ENCODE measurements at regions not wholly inside any gene's neighbourhood (a gene's known extent, or its start where the extent isn't known, plus 50 kb on each side); places are given as distances from the start of the nearest gene placed in this dataset.

DNA sequence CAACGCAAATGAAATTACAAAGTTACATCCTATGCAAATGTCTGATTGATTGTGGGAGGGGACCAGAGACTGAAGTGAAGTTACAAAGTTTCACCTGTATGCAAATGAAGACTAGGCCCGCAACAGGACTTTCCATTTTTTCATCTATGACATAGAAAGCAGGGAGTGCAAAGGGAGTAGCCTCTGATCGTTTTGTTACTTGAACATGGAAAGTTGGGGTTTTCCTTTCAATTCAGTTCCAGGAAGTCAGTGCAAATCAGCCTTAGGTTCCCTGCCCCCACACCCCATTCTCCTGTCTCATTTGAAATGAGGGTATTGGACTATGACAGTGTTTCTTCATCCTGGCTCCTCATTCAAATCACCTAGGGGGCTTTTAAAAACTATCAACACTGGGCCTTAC, 96.9 kb upstream of the HABP2 start:
- TF ChIP-seq, protein P1, sequence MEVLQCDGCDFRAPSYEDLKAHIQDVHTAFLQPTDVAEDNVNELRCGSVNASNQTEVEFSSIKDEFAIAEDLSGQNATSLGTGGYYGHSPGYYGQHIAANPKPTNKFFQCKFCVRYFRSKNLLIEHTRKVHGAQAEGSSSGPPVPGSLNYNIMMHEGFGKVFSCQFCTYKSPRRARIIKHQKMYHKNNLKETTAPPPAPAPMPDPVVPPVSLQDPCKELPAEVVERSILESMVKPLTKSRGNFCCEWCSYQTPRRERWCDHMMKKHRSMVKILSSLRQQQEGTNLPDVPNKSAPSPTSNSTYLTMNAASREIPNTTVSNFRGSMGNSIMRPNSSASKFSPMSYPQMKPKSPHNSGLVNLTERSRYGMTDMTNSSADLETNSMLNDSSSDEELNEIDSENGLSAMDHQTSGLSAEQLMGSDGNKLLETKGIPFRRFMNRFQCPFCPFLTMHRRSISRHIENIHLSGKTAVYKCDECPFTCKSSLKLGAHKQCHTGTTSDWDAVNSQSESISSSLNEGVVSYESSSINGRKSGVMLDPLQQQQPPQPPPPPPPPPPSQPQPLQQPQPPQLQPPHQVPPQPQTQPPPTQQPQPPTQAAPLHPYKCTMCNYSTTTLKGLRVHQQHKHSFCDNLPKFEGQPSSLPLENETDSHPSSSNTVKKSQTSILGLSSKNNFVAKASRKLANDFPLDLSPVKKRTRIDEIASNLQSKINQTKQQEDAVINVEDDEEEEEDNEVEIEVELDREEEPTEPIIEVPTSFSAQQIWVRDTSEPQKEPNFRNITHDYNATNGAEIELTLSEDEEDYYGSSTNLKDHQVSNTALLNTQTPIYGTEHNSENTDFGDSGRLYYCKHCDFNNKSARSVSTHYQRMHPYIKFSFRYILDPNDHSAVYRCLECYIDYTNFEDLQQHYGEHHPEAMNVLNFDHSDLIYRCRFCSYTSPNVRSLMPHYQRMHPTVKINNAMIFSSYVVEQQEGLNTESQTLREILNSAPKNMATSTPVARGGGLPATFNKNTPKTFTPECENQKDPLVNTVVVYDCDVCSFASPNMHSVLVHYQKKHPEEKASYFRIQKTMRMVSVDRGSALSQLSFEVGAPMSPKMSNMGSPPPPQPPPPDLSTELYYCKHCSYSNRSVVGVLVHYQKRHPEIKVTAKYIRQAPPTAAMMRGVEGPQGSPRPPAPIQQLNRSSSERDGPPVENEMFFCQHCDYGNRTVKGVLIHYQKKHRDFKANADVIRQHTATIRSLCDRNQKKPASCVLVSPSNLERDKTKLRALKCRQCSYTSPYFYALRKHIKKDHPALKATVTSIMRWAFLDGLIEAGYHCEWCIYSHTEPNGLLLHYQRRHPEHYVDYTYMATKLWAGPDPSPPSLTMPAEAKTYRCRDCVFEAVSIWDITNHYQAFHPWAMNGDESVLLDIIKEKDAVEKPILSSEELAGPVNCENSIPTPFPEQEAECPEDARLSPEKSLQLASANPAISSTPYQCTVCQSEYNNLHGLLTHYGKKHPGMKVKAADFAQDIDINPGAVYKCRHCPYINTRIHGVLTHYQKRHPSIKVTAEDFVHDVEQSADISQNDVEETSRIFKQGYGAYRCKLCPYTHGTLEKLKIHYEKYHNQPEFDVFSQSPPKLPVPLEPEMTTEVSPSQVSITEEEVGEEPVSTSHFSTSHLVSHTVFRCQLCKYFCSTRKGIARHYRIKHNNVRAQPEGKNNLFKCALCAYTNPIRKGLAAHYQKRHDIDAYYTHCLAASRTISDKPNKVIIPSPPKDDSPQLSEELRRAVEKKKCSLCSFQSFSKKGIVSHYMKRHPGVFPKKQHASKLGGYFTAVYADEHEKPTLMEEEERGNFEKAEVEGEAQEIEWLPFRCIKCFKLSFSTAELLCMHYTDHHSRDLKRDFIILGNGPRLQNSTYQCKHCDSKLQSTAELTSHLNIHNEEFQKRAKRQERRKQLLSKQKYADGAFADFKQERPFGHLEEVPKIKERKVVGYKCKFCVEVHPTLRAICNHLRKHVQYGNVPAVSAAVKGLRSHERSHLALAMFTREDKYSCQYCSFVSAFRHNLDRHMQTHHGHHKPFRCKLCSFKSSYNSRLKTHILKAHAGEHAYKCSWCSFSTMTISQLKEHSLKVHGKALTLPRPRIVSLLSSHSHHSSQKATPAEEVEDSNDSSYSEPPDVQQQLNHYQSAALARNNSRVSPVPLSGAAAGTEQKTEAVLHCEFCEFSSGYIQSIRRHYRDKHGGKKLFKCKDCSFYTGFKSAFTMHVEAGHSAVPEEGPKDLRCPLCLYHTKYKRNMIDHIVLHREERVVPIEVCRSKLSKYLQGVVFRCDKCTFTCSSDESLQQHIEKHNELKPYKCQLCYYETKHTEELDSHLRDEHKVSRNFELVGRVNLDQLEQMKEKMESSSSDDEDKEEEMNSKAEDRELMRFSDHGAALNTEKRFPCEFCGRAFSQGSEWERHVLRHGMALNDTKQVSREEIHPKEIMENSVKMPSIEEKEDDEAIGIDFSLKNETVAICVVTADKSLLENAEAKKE (CRISPR knock-in tag; IDR thresholded peaks at IDR 0.05), result no peak
- TF ChIP-seq, protein P2, sequence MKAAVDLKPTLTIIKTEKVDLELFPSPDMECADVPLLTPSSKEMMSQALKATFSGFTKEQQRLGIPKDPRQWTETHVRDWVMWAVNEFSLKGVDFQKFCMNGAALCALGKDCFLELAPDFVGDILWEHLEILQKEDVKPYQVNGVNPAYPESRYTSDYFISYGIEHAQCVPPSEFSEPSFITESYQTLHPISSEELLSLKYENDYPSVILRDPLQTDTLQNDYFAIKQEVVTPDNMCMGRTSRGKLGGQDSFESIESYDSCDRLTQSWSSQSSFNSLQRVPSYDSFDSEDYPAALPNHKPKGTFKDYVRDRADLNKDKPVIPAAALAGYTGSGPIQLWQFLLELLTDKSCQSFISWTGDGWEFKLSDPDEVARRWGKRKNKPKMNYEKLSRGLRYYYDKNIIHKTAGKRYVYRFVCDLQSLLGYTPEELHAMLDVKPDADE (IDR thresholded peaks at IDR 0.05), result no peak
- TF ChIP-seq, protein P3, sequence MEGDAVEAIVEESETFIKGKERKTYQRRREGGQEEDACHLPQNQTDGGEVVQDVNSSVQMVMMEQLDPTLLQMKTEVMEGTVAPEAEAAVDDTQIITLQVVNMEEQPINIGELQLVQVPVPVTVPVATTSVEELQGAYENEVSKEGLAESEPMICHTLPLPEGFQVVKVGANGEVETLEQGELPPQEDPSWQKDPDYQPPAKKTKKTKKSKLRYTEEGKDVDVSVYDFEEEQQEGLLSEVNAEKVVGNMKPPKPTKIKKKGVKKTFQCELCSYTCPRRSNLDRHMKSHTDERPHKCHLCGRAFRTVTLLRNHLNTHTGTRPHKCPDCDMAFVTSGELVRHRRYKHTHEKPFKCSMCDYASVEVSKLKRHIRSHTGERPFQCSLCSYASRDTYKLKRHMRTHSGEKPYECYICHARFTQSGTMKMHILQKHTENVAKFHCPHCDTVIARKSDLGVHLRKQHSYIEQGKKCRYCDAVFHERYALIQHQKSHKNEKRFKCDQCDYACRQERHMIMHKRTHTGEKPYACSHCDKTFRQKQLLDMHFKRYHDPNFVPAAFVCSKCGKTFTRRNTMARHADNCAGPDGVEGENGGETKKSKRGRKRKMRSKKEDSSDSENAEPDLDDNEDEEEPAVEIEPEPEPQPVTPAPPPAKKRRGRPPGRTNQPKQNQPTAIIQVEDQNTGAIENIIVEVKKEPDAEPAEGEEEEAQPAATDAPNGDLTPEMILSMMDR (conservative IDR thresholded peaks at IDR 0.05; ENCODE audit: low read depth in 2 of 2), result no peak
- TF ChIP-seq CREB1 (CRISPR knock-in tag; IDR thresholded peaks at IDR 0.05; ENCODE audit: low read depth) (no peak), NANOG (IDR thresholded peaks at IDR 0.05; ENCODE audit: borderline replicate concordance) (no peak), JUNB (IDR thresholded peaks at IDR 0.05; ENCODE audit: unreplicated experiment) (no peak), POLR2AphosphoS5 (IDR thresholded peaks at IDR 0.05; ENCODE audit: low read depth) (no peak), ZNF114 (CRISPR knock-in tag; IDR thresholded peaks at IDR 0.05) (no peak), EZH2 (IDR thresholded peaks at IDR 0.05; ENCODE audit: low read depth, unreplicated experiment) (no peak), EZH2phosphoT487 (IDR thresholded peaks at IDR 0.05; ENCODE audit: unreplicated experiment) (no peak), STAT1 (IDR thresholded peaks at IDR 0.05; ENCODE audit: unreplicated experiment) (no peak), ZNF331 (CRISPR knock-in tag; IDR thresholded peaks at IDR 0.05; ENCODE audit: low read depth) (no peak)
- TF ChIP-seq, protein P4, sequence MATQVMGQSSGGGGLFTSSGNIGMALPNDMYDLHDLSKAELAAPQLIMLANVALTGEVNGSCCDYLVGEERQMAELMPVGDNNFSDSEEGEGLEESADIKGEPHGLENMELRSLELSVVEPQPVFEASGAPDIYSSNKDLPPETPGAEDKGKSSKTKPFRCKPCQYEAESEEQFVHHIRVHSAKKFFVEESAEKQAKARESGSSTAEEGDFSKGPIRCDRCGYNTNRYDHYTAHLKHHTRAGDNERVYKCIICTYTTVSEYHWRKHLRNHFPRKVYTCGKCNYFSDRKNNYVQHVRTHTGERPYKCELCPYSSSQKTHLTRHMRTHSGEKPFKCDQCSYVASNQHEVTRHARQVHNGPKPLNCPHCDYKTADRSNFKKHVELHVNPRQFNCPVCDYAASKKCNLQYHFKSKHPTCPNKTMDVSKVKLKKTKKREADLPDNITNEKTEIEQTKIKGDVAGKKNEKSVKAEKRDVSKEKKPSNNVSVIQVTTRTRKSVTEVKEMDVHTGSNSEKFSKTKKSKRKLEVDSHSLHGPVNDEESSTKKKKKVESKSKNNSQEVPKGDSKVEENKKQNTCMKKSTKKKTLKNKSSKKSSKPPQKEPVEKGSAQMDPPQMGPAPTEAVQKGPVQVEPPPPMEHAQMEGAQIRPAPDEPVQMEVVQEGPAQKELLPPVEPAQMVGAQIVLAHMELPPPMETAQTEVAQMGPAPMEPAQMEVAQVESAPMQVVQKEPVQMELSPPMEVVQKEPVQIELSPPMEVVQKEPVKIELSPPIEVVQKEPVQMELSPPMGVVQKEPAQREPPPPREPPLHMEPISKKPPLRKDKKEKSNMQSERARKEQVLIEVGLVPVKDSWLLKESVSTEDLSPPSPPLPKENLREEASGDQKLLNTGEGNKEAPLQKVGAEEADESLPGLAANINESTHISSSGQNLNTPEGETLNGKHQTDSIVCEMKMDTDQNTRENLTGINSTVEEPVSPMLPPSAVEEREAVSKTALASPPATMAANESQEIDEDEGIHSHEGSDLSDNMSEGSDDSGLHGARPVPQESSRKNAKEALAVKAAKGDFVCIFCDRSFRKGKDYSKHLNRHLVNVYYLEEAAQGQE (IDR thresholded peaks at IDR 0.05; ENCODE audit: unreplicated experiment), result no peak
- H3K9me2 ChIP-seq (ENCODE audit: insufficient read depth), result no peaks in the 10 kb centered on the region
- H3K27ac Mint-ChIP-seq, result no peak overlapping the region
- H4K20me1 ChIP-seq (replicated peaks; ENCODE audit: insufficient read depth), result no peaks in the 10 kb centered on the region; the same call in 1 of the 2 replicates
- no peak overlapping the region for H2AFZ ChIP-seq
- H3K36me3 ChIP-seq (ENCODE audit: insufficient read depth), result no peaks in the 10 kb centered on the region
- H3K4me1 ChIP-seq (ENCODE audit: insufficient read depth), result no peaks in the 10 kb centered on the region
- ATAC-seq, result no peak
- H3K9me3 Mint-ChIP-seq, result no peaks in the 10 kb centered on the region; the same call in 2 of the 3 replicates
- H3K4me1 Mint-ChIP-seq, result peaks cover 7% of the 10 kb centered on the region
- no peak overlapping the region for H3K4me2 ChIP-seq
- H3K36me3 Mint-ChIP-seq (ENCODE audit: low read depth), result no peaks in the 10 kb centered on the region
- no peak overlapping the region for H3K27ac ChIP-seq (ENCODE audit: low read depth)
- H3F3A ChIP-seq (replicated peaks; ENCODE audit: low read depth), result no peaks in the 10 kb centered on the region
- no peaks in the 10 kb centered on the region for H3K27me3 ChIP-seq (ENCODE audit: insufficient read depth)
- DNase-seq (ENCODE audit: low spot score), result no peak
- peaks cover 4% of the 10 kb centered on the region for H3K27me3 Mint-ChIP-seq (ENCODE audit: insufficient read depth, low read depth, poor library complexity)
- no peak overlapping the region for H3K4me3 ChIP-seq
- H3K79me2 ChIP-seq (replicated peaks; ENCODE audit: insufficient read depth), result no peaks in the 10 kb centered on the region
- no peak overlapping the region for H3K4me3 Mint-ChIP-seq
